Activated T-helper 17 cell treated with anti-CD3 and anti-CD28 coated beads, Interleukin-2, amount 50 U/mL, for 72 hours (primary cell): ENCODE measurements at regions not wholly inside any gene's neighbourhood (a gene's known extent, or its start where the extent isn't known, plus 50 kb on each side); places are given as distances from the start of the nearest gene placed in this dataset.
"Not testable (repeated sequence)": the region's sequence is repeated elsewhere in the genome, so short reads cannot be mapped to it uniquely, and the experiment has no call there.

ENCODE experiments used
- ATAC-seq: fragments of 150-1000 bp; cut with Tn5 transposase; replicated peaks from 2 replicates; pipeline ENCODE4 v1.10.0; 2021; ENCODE audit warnings: mild to moderate bottlenecking, moderate library complexity
- H3K27ac Mint-ChIP-seq: one replicate; pipeline ENCODE4 v1.8.0; 2022; ENCODE audit warnings: mixed read lengths
- H3K27me3 Mint-ChIP-seq: one replicate; pipeline ENCODE4 v1.8.0; 2022; ENCODE audit warnings: mixed read lengths
- H3K36me3 Mint-ChIP-seq: one replicate; pipeline ENCODE4 v1.8.0; 2022; ENCODE audit warnings: low read depth, mild to moderate bottlenecking, mixed read lengths
- H3K4me1 Mint-ChIP-seq: one replicate; pipeline ENCODE4 v1.8.0; 2022; ENCODE audit warnings: mixed read lengths
- H3K4me3 Mint-ChIP-seq: one replicate; pipeline ENCODE4 v1.8.0; 2022; ENCODE audit warnings: mild to moderate bottlenecking, mixed read lengths
- H3K9me3 Mint-ChIP-seq: one replicate; pipeline ENCODE4 v1.8.0; 2022; ENCODE audit warnings: mixed read lengths

- Mint-ChIP-seq H3K4me1 (no peaks in the 10 kb centered on the region), H3K27ac (no peak overlapping the region), H3K27me3 (no peaks in the 10 kb centered on the region), H3K9me3 (peaks cover 8% of the 10 kb centered on the region), H3K36me3 (no peaks in the 10 kb centered on the region), H3K4me3 (no peak overlapping the region)
- ATAC-seq = no peak
Observed at GRCh38 chr5:13227513-13227912, 717.0 kb downstream of the DNAH5 start.

- Mint-ChIP-seq H3K4me3 (no peak overlapping the region), H3K27ac (no peak overlapping the region), H3K9me3 (peaks cover 12% of the 10 kb centered on the region), H3K36me3 (no peaks in the 10 kb centered on the region), H3K27me3 (no peaks in the 10 kb centered on the region), H3K4me1 (no peaks in the 10 kb centered on the region)
- ATAC-seq = no peak
Observed at GRCh38 chr5:13218518-13218917, 726.0 kb downstream of the DNAH5 start.

GRCh38 chr5:13217636-13218035 is 726.9 kb downstream of the DNAH5 start:
- no peak for ATAC-seq
- no peaks in the 10 kb centered on the region for H3K36me3 Mint-ChIP-seq
- no peaks in the 10 kb centered on the region for H3K4me1 Mint-ChIP-seq

GRCh38 chr5:13215806-13216205 is 728.7 kb downstream of the DNAH5 start:
- no peak overlapping the region for H3K27ac Mint-ChIP-seq
- no peak overlapping the region for H3K4me3 Mint-ChIP-seq
- no peaks in the 10 kb centered on the region for H3K36me3 Mint-ChIP-seq
- H3K9me3 Mint-ChIP-seq = peaks cover 14% of the 10 kb centered on the region
- H3K4me1 Mint-ChIP-seq = no peaks in the 10 kb centered on the region
- no peak for ATAC-seq
- H3K27me3 Mint-ChIP-seq = no peaks in the 10 kb centered on the region

More at GRCh38 chr5:13217636-13218035, 726.9 kb downstream of the DNAH5 start:
- no peak overlapping the region for H3K4me3 Mint-ChIP-seq
- no peak overlapping the region for H3K27ac Mint-ChIP-seq
- peaks cover 14% of the 10 kb centered on the region for H3K9me3 Mint-ChIP-seq
- no peaks in the 10 kb centered on the region for H3K27me3 Mint-ChIP-seq

- no peaks in the 10 kb centered on the region for H3K36me3 Mint-ChIP-seq
- peaks cover 14% of the 10 kb centered on the region for H3K9me3 Mint-ChIP-seq
- no peak for ATAC-seq
- H3K4me3 Mint-ChIP-seq = no peak overlapping the region
- no peaks in the 10 kb centered on the region for H3K4me1 Mint-ChIP-seq
- no peak overlapping the region for H3K27ac Mint-ChIP-seq
- no peaks in the 10 kb centered on the region for H3K27me3 Mint-ChIP-seq
Observed at GRCh38 chr5:13215370-13215769, 729.1 kb downstream of the DNAH5 start.

- ATAC-seq = no peak
- H3K4me1 Mint-ChIP-seq = no peaks in the 10 kb centered on the region
- H3K4me3 Mint-ChIP-seq = no peak overlapping the region
- H3K27ac Mint-ChIP-seq = no peak overlapping the region
- no peaks in the 10 kb centered on the region for H3K36me3 Mint-ChIP-seq
- no peaks in the 10 kb centered on the region for H3K27me3 Mint-ChIP-seq
- peaks cover 17% of the 10 kb centered on the region for H3K9me3 Mint-ChIP-seq
Observed at GRCh38 chr5:13214182-13214581, 730.3 kb downstream of the DNAH5 start.

- Mint-ChIP-seq H3K36me3 (no peaks in the 10 kb centered on the region), H3K9me3 (peaks cover 17% of the 10 kb centered on the region)
- no peak for ATAC-seq
Observed at GRCh38 chr5:13212886-13213285, 731.6 kb downstream of the DNAH5 start.

GRCh38 chr5:13211064-13211463 is 733.4 kb downstream of the DNAH5 start:
- Mint-ChIP-seq H3K9me3 (peaks cover 13% of the 10 kb centered on the region), H3K27ac (no peak overlapping the region), H3K4me3 (no peak overlapping the region), H3K27me3 (no peaks in the 10 kb centered on the region), H3K36me3 (no peaks in the 10 kb centered on the region), H3K4me1 (no peaks in the 10 kb centered on the region)
- ATAC-seq = no peak

More at GRCh38 chr5:13212886-13213285, 731.6 kb downstream of the DNAH5 start:
- Mint-ChIP-seq H3K27me3 (no peaks in the 10 kb centered on the region), H3K4me3 (no peak overlapping the region), H3K27ac (no peak overlapping the region), H3K4me1 (no peaks in the 10 kb centered on the region)

- Mint-ChIP-seq H3K27ac (no peak overlapping the region), H3K9me3 (peaks cover 13% of the 10 kb centered on the region), H3K36me3 (no peaks in the 10 kb centered on the region), H3K4me1 (no peaks in the 10 kb centered on the region), H3K27me3 (no peaks in the 10 kb centered on the region), H3K4me3 (no peak overlapping the region)
- no peak for ATAC-seq
Observed at GRCh38 chr5:13207112-13207511, 737.4 kb downstream of the DNAH5 start.

GRCh38 chr5:13201022-13201421 is 743.5 kb downstream of the DNAH5 start:
- Mint-ChIP-seq H3K4me3 (no peak overlapping the region), H3K27me3 (no peaks in the 10 kb centered on the region)

GRCh38 chr5:13198226-13198625 is 746.3 kb downstream of the DNAH5 start:
- not testable (repeated sequence) for H3K27me3 Mint-ChIP-seq, H3K36me3 Mint-ChIP-seq, ATAC-seq, H3K4me3 Mint-ChIP-seq, H3K27ac Mint-ChIP-seq, H3K4me1 Mint-ChIP-seq
- peaks cover 12% of the 10 kb centered on the region for H3K9me3 Mint-ChIP-seq

More at GRCh38 chr5:13201022-13201421, 743.5 kb downstream of the DNAH5 start:
- H3K27ac Mint-ChIP-seq = no peak overlapping the region
- peaks cover 12% of the 10 kb centered on the region for H3K9me3 Mint-ChIP-seq
- H3K4me1 Mint-ChIP-seq = no peaks in the 10 kb centered on the region
- ATAC-seq = no peak
- no peaks in the 10 kb centered on the region for H3K36me3 Mint-ChIP-seq

GRCh38 chr5:13189532-13189931 is 755.0 kb downstream of the DNAH5 start:
- Mint-ChIP-seq H3K27me3 (no peaks in the 10 kb centered on the region), H3K27ac (no peak overlapping the region), H3K9me3 (peaks cover 13% of the 10 kb centered on the region), H3K4me1 (no peaks in the 10 kb centered on the region), H3K4me3 (no peak overlapping the region), H3K36me3 (no peaks in the 10 kb centered on the region)
- no peak for ATAC-seq

GRCh38 chr5:13188371-13188770 is 756.1 kb downstream of the DNAH5 start:
- Mint-ChIP-seq H3K36me3 (no peaks in the 10 kb centered on the region), H3K27me3 (no peaks in the 10 kb centered on the region), H3K4me1 (no peaks in the 10 kb centered on the region), H3K4me3 (no peak overlapping the region), H3K9me3 (peaks cover 13% of the 10 kb centered on the region), H3K27ac (no peak overlapping the region)
- no peak for ATAC-seq

GRCh38 chr5:13187186-13187585 is 757.3 kb downstream of the DNAH5 start:
- no peaks in the 10 kb centered on the region for H3K36me3 Mint-ChIP-seq
- H3K27ac Mint-ChIP-seq = no peak overlapping the region
- H3K9me3 Mint-ChIP-seq = peaks cover 20% of the 10 kb centered on the region
- H3K4me1 Mint-ChIP-seq = no peaks in the 10 kb centered on the region
- H3K4me3 Mint-ChIP-seq = no peak overlapping the region
- ATAC-seq = no peak
- H3K27me3 Mint-ChIP-seq = no peaks in the 10 kb centered on the region

GRCh38 chr5:13186177-13186576 is 758.3 kb downstream of the DNAH5 start:
- ATAC-seq = no peak
- H3K27ac Mint-ChIP-seq = no peak overlapping the region
- H3K4me1 Mint-ChIP-seq = no peaks in the 10 kb centered on the region
- no peak overlapping the region for H3K4me3 Mint-ChIP-seq
- no peaks in the 10 kb centered on the region for H3K36me3 Mint-ChIP-seq
- H3K27me3 Mint-ChIP-seq = no peaks in the 10 kb centered on the region
- H3K9me3 Mint-ChIP-seq = peaks cover 21% of the 10 kb centered on the region

- no peak overlapping the region for H3K4me3 Mint-ChIP-seq
- no peaks in the 10 kb centered on the region for H3K4me1 Mint-ChIP-seq
- H3K36me3 Mint-ChIP-seq = no peaks in the 10 kb centered on the region
- no peak for ATAC-seq
- H3K27ac Mint-ChIP-seq = no peak overlapping the region
- peaks cover 21% of the 10 kb centered on the region for H3K9me3 Mint-ChIP-seq
- no peaks in the 10 kb centered on the region for H3K27me3 Mint-ChIP-seq
Observed at GRCh38 chr5:13179407-13180087, 764.9 kb downstream of the DNAH5 start.
